ENCODE measurements at regions not wholly inside any gene's neighbourhood (a gene's known extent, or its start where the extent isn't known, plus 50 kb on each side); places are given as distances from the start of the nearest gene placed in this dataset.

DNA sequence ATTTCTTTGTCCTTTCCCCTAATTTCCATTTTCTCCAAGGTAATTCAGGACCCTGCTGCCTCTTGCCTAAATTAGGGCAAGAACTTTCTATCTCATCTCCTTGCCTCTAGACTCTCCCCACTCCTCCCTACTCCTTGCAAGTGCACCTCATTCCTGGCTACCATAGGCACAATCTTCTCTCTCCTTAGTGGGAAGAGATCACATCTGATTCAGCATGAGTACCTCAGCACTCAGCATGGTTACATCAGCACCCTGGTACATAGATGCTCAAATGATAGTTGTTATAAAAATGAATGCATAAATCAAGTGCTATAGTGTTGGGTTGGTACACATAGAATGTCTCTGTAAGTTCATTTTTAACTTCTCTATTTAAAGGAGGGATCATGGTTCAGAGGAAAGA is 313.4 kb upstream of the RASGRP1 start:
- Histone ChIP-seq H3K4me3 (no peak overlapping the region), H3K4me1 (no peaks in the 10 kb centered on the region), H3K36me3 (no peaks in the 10 kb centered on the region), H3K9me3 (no peaks in the 10 kb centered on the region), H3K27me3 (no peaks in the 10 kb centered on the region), H3K27ac (no peak overlapping the region)
- no peak for DNase-seq
- in situ Hi-C loops (cut with MboI; ENCODE audit: low pct_ligation_motif_present in 1 of 4, low pct_unique_long_range_greater_than_20kb in 1 of 4, low sequenced_read_pairs in 3 of 4) (no loop called here), intact Hi-C loops (cut with DNase I; ENCODE audit: low total_unique reads) (no loop called here)
- TF ChIP-seq EP300 (IDR thresholded peaks at IDR 0.05; ENCODE audit: low read depth) (no peak), POLR2AphosphoS5 (IDR thresholded peaks at IDR 0.05) (no peak), POLR2A (IDR thresholded peaks at IDR 0.05) (no peak)
- TF ChIP-seq, protein P1, sequence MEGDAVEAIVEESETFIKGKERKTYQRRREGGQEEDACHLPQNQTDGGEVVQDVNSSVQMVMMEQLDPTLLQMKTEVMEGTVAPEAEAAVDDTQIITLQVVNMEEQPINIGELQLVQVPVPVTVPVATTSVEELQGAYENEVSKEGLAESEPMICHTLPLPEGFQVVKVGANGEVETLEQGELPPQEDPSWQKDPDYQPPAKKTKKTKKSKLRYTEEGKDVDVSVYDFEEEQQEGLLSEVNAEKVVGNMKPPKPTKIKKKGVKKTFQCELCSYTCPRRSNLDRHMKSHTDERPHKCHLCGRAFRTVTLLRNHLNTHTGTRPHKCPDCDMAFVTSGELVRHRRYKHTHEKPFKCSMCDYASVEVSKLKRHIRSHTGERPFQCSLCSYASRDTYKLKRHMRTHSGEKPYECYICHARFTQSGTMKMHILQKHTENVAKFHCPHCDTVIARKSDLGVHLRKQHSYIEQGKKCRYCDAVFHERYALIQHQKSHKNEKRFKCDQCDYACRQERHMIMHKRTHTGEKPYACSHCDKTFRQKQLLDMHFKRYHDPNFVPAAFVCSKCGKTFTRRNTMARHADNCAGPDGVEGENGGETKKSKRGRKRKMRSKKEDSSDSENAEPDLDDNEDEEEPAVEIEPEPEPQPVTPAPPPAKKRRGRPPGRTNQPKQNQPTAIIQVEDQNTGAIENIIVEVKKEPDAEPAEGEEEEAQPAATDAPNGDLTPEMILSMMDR (IDR thresholded peaks at IDR 0.05): no peak

DNA sequence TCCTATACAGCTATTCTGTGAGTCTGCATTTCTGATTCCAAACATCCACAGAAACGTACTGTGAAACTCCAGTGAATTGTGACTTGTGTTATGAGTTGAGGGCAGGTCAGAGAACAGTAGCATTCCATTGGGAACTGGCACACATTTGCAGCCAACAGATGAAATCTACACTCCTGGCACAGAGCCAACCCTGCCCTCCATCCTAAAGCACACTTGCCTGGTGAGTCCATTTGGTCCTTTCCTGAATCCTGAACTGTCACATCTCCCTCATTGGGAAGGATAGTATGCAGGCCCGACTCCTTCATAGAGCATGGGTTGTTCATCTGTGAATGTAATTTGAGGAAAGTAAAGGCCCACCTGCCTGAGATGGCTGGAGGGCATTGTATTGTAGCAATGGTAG is 314.3 kb upstream of the RASGRP1 start:
- no peaks in the 10 kb centered on the region for H3K27me3 ChIP-seq
- intact Hi-C loops (cut with DNase I; ENCODE audit: low total_unique reads): no loop called here
- H3K4me3 ChIP-seq: no peak overlapping the region
- WGBS, 2 donors (ENCODE audit: low coverage in 1 of 2): 71% methylated on average over 2 of the region's 2 CpGs; no CpG with 5 or more reads in 1 of the 2 donors
- in situ Hi-C loops (cut with MboI; ENCODE audit: low pct_ligation_motif_present in 1 of 4, low pct_unique_long_range_greater_than_20kb in 1 of 4, low sequenced_read_pairs in 3 of 4): no loop called here
- no peak for TF ChIP-seq POLR2A (IDR thresholded peaks at IDR 0.05)
- no peak for TF ChIP-seq POLR2AphosphoS5 (IDR thresholded peaks at IDR 0.05)
- TF ChIP-seq EP300 (IDR thresholded peaks at IDR 0.05; ENCODE audit: low read depth): no peak
- TF ChIP-seq, protein P1 (IDR thresholded peaks at IDR 0.05): no peak
- H3K27ac ChIP-seq: no peak overlapping the region
- H3K4me1 ChIP-seq: no peaks in the 10 kb centered on the region
- no peaks in the 10 kb centered on the region for H3K9me3 ChIP-seq
- no peak for DNase-seq
- H3K36me3 ChIP-seq: no peaks in the 10 kb centered on the region

DNA sequence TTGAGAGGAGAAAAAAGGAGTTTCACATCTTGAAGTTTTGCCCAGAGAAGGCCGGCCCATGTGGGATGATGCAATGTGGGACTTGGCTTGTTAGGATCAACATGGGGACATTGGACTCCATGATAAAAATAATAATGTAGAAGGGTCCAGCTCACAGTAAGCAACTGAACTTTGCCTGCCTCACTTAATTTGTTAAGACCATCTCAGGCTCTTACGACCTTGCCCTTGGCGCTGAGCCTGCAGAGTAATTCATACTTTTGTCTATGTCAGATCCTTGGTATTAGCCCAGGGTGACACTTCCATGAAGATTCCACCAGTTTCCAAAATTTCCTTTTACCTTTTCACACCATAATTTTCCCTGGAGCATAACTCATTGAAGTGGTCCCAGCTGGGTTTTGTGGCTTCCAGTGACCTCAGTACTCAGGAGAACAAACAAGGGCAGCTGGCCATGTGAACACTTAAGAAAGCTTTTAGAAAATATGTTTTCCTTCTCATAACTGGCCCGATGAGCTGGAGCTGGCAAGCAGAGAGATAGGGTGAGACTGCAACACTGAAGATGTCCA is 315.4 kb upstream of the RASGRP1 start:
- Histone ChIP-seq H3K4me3 (no peak overlapping the region), H3K9me3 (no peaks in the 10 kb centered on the region), H3K36me3 (no peaks in the 10 kb centered on the region), H3K27ac (peak overlapping the region in 1 of 4 donors; percentile 38), H3K27me3 (no peaks in the 10 kb centered on the region), H3K4me1 (no peaks in the 10 kb centered on the region)
- 82 to 86% methylated on average over 4 of the region's 4 CpGs for WGBS, 2 donors (ENCODE audit: low coverage in 1 of 2)
- intact Hi-C loops (cut with DNase I; ENCODE audit: low total_unique reads): no loop called here
- TF ChIP-seq POLR2AphosphoS5 (IDR thresholded peaks at IDR 0.05) (peak in 1 of 3 donors; percentile 28), POLR2A (IDR thresholded peaks at IDR 0.05) (no peak), EP300 (IDR thresholded peaks at IDR 0.05; ENCODE audit: low read depth) (no peak)
- TF ChIP-seq, protein P1 (IDR thresholded peaks at IDR 0.05): no peak
- in situ Hi-C loops (cut with MboI; ENCODE audit: low pct_ligation_motif_present in 1 of 4, low pct_unique_long_range_greater_than_20kb in 1 of 4, low sequenced_read_pairs in 3 of 4): no loop called here
- DNase-seq: peak; percentile 18

DNA sequence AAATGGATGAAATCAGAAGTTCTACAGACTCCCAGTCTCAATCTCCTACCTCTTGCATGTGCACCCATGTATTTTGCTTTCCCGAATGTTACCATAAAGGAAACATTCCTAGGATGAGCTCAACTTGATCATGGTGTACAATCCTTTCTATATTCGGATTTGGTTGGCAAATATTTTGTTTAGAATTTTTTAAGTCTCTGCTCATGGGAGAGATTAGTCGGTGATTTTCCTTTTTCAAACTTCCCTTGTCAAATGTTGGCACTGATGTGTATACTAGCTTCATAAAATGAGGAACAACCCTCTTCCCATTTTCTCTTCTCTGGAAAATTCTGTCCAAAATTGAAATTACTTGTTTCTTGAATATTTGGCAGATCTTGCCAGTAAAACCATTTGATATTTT is 317.6 kb upstream of the RASGRP1 start:
- H3K27ac ChIP-seq: no peak overlapping the region
- in situ Hi-C loops (cut with MboI; ENCODE audit: low pct_ligation_motif_present in 1 of 4, low pct_unique_long_range_greater_than_20kb in 1 of 4, low sequenced_read_pairs in 3 of 4) (no loop called here), intact Hi-C loops (cut with DNase I; ENCODE audit: low total_unique reads) (no loop called here)
- H3K9me3 ChIP-seq: no peaks in the 10 kb centered on the region
- DNase-seq: no peak
- WGBS, 2 donors (ENCODE audit: low coverage in 1 of 2): 56 to 62% methylated on average over 3 of the region's 3 CpGs
- H3K4me3 ChIP-seq: no peak overlapping the region
- TF ChIP-seq POLR2A (IDR thresholded peaks at IDR 0.05): no peak
- TF ChIP-seq, protein P1 (IDR thresholded peaks at IDR 0.05): no peak
- TF ChIP-seq POLR2AphosphoS5 (IDR thresholded peaks at IDR 0.05): no peak
- no peak for TF ChIP-seq EP300 (IDR thresholded peaks at IDR 0.05; ENCODE audit: low read depth)
- H3K27me3 ChIP-seq: no peaks in the 10 kb centered on the region
- H3K4me1 ChIP-seq: peaks cover 0 to 7% (median 0%) of the 10 kb centered on the region in 4 donors
- no peaks in the 10 kb centered on the region for H3K36me3 ChIP-seq

Measured in transverse colon (tissue), 4 donors.